HUES6 (cell line): ENCODE measurements at regions not wholly inside any gene's neighbourhood (a gene's known extent, or its start where the extent isn't known, plus 50 kb on each side); places are given as distances from the start of the nearest gene placed in this dataset.
"Not testable (repeated sequence)": the region's sequence is repeated elsewhere in the genome, so short reads cannot be mapped to it uniquely, and the experiment has no call there.

Experiments
- H3K27ac ChIP-seq: 2 replicates; pipeline ENCODE4 v1.7.0; 2013; ENCODE audit warnings: low read depth, mild to moderate bottlenecking, low read length, inconsistent platforms
- H3K27me3 ChIP-seq: 2 replicates; pipeline ENCODE4 v1.6.1; 2013; ENCODE audit warnings: low read length; ENCODE audit not compliant: control insufficient read depth, insufficient read depth
- H3K36me3 ChIP-seq: 2 replicates; pipeline ENCODE4 v1.6.1; 2013; ENCODE audit warnings: low read length; ENCODE audit not compliant: control insufficient read depth, insufficient read depth
- H3K4me1 ChIP-seq: 2 replicates; pipeline ENCODE4 v1.6.1; 2013; ENCODE audit warnings: low read length; ENCODE audit not compliant: control insufficient read depth, insufficient read depth
- H3K4me3 ChIP-seq: 2 replicates; pipeline ENCODE4 v1.5.1; 2013; ENCODE audit warnings: low read depth, low read length
- H3K9ac ChIP-seq: one replicate; pipeline ENCODE4 v1.6.1; 2013; ENCODE audit warnings: mild to moderate bottlenecking, low read length
- H3K9me3 ChIP-seq: 2 replicates; pipeline ENCODE4 v1.6.1; 2013; ENCODE audit warnings: low read depth, low read length; ENCODE audit not compliant: control insufficient read depth, insufficient read depth

DNA sequence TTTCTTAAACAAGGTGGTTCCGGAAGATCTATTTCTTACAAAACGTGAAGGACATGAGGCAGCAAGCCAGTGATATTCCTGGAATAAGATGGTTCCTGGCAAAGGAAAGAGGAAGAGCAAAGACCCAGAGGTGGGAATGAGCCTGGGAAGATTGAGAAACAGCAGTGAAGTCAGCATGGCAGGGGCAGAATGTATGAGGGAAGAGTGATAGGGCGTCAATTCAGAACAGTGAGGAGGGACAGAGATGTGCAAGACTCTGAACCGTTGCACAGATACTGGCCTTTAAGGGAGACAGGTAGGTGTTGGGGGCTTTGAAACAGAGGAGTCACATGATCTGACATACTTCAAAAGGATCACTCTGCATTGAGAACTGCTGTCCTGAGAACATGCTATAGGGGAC lies 338.3 kb downstream of the CBLN4 start:
- Histone ChIP-seq H3K9ac (no peak overlapping the region), H3K27ac (no peak overlapping the region), H3K4me3 (no peak overlapping the region), H3K36me3 (no peaks in the 10 kb centered on the region), H3K9me3 (no peaks in the 10 kb centered on the region), H3K4me1 (peaks cover 3% of the 10 kb centered on the region; the same call in 1 of the 2 replicates), H3K27me3 (no peaks in the 10 kb centered on the region)

GRCh38 chr20:55656231-55656775 lies 349.0 kb downstream of the CBLN4 start:
- Histone ChIP-seq H3K27ac (no peak overlapping the region), H3K9ac (no peak overlapping the region), H3K4me1 (peaks cover 4% of the 10 kb centered on the region; the same call in 1 of the 2 replicates), H3K4me3 (no peak overlapping the region), H3K27me3 (no peaks in the 10 kb centered on the region), H3K36me3 (no peaks in the 10 kb centered on the region), H3K9me3 (no peaks in the 10 kb centered on the region)

GRCh38 chr20:55650657-55651360 lies 354.5 kb downstream of the CBLN4 start:
- Histone ChIP-seq H3K27me3 (no peaks in the 10 kb centered on the region), H3K36me3 (no peaks in the 10 kb centered on the region), H3K27ac (no peak overlapping the region), H3K9me3 (peaks cover 5% of the 10 kb centered on the region), H3K4me3 (no peak overlapping the region), H3K9ac (no peak overlapping the region), H3K4me1 (peaks cover under 1% of the 10 kb centered on the region; the same call in 1 of the 2 replicates)

DNA sequence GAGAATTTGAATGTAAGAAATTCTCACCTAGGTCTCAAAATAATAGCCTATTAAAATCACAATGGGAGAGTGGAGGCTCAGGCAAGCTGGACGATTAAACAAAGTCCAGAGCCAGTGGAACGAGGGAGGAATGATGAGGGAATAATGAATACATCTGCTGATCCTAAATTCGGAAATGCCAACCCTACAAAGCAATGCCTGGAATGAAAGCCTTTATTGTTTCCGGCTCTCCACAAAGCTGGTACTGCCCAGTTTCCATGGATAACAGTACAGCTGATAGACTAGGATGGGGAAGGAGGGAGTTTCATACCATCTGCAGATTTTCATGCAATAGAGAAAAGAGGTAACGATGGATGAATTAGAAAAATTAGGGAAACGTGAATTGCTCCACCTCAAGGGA lies 356.1 kb downstream of the CBLN4 start:
- no peaks in the 10 kb centered on the region for H3K4me1 ChIP-seq
- H3K36me3 ChIP-seq, result no peaks in the 10 kb centered on the region
- no peak overlapping the region for H3K9ac ChIP-seq
- peaks cover 5% of the 10 kb centered on the region for H3K9me3 ChIP-seq
- no peaks in the 10 kb centered on the region for H3K27me3 ChIP-seq
- no peak overlapping the region for H3K27ac ChIP-seq
- H3K4me3 ChIP-seq, result no peak overlapping the region

DNA sequence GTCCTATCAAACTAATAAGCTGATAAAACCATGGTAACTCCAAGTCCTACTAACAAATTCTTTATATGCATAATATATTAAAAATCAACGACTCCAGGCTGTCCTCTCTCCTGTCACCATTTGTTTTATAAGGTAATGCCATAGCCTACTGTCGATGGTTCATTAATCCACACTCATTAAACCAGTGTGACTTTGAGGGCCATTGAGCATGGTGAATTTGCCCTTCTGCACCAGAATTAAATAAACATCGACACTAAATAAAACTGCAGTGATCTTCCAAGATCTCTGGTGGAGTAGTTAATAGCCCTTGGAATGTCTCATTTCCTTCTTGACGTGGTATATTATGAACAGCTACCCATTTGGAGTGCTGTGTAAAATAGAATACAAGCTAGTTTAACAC lies 358.5 kb downstream of the CBLN4 start:
- no peaks in the 10 kb centered on the region for H3K36me3 ChIP-seq
- no peak overlapping the region for H3K27ac ChIP-seq
- no peaks in the 10 kb centered on the region for H3K4me1 ChIP-seq
- no peak overlapping the region for H3K9ac ChIP-seq
- H3K4me3 ChIP-seq, result no peak overlapping the region
- no peaks in the 10 kb centered on the region for H3K27me3 ChIP-seq
- peaks cover 5% of the 10 kb centered on the region for H3K9me3 ChIP-seq

DNA sequence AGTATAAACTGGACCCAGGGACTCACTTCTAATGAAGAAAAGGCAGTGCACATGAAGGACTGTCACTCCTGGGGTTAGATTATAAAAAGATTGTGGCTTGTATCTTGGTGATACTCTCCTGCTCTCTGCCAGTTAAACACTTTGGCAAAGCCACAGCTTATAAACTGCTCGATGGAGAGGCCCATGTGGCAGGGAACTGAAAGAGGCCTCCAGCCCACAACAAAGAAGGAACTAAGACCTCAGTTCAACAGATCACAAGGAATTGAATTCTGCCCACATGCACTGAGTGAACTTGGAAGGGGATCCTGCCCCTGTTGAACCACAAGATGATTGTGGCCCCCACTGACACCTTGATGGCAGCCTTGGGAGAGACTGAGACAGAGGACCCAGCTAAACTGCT lies 363.8 kb downstream of the CBLN4 start:
- Histone ChIP-seq H3K27me3 (no peaks in the 10 kb centered on the region), H3K9ac (no peak overlapping the region), H3K9me3 (no peaks in the 10 kb centered on the region), H3K4me1 (no peaks in the 10 kb centered on the region), H3K27ac (no peak overlapping the region), H3K36me3 (no peaks in the 10 kb centered on the region), H3K4me3 (no peak overlapping the region)

GRCh38 chr20:55635870-55636269 lies 369.4 kb downstream of the CBLN4 start:
- H3K9me3 ChIP-seq, result peaks cover 4% of the 10 kb centered on the region; the same call in 1 of the 2 replicates
- H3K27me3 ChIP-seq, result no peaks in the 10 kb centered on the region
- no peak overlapping the region for H3K4me3 ChIP-seq
- H3K4me1 ChIP-seq, result peaks cover 14% of the 10 kb centered on the region
- no peaks in the 10 kb centered on the region for H3K36me3 ChIP-seq
- no peak overlapping the region for H3K9ac ChIP-seq
- no peak overlapping the region for H3K27ac ChIP-seq

DNA sequence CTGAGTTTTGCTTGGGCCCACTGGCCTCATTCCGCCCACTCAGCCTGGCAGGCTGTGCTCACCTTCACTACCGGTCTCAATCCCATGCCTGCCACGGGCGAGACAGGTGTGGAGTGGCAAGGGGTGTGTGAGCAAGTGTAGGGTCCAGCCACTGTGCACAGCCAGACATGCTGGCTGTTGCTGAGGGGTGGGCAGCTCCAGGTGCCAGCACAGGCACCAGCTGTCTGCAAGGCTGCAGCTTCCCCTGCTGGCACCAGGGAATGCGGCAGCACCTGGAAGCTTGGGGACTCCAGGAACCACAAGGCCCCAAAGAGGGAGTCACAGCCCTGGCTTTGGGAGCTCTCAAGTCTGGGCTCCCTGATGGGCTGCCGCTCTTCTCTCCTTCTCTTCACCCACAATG lies 372.7 kb downstream of the CBLN4 start:
- Histone ChIP-seq H3K9me3 (peaks cover 4% of the 10 kb centered on the region; the same call in 1 of the 2 replicates), H3K27me3 (no peaks in the 10 kb centered on the region), H3K4me3 (no peak overlapping the region), H3K9ac (no peak overlapping the region), H3K36me3 (no peaks in the 10 kb centered on the region), H3K27ac (peak overlapping the region; percentile 43; the same call in 1 of the 2 replicates), H3K4me1 (peaks cover 14% of the 10 kb centered on the region)

- H3K9me3 ChIP-seq, H3K36me3 ChIP-seq, H3K27ac ChIP-seq, H3K27me3 ChIP-seq, H3K9ac ChIP-seq, H3K4me3 ChIP-seq: not testable (repeated sequence)
- H3K4me1 ChIP-seq, result peaks cover 14% of the 10 kb centered on the region
Observed at GRCh38 chr20:55629143-55629542, 376.2 kb downstream of the CBLN4 start.

GRCh38 chr20:55626716-55627115 lies 378.6 kb downstream of the CBLN4 start:
- H3K27ac ChIP-seq, result no peak overlapping the region
- no peaks in the 10 kb centered on the region for H3K36me3 ChIP-seq
- no peaks in the 10 kb centered on the region for H3K9me3 ChIP-seq
- peaks cover 5% of the 10 kb centered on the region; the same call in 1 of the 2 replicates for H3K4me1 ChIP-seq
- H3K4me3 ChIP-seq, result no peak overlapping the region
- no peaks in the 10 kb centered on the region for H3K27me3 ChIP-seq
- H3K9ac ChIP-seq, result no peak overlapping the region

- no peaks in the 10 kb centered on the region for H3K36me3 ChIP-seq
- no peaks in the 10 kb centered on the region for H3K27me3 ChIP-seq
- no peak overlapping the region for H3K27ac ChIP-seq
- H3K4me3 ChIP-seq, result no peak overlapping the region
- no peaks in the 10 kb centered on the region for H3K9me3 ChIP-seq
- no peak overlapping the region for H3K9ac ChIP-seq
- no peaks in the 10 kb centered on the region for H3K4me1 ChIP-seq
Observed at GRCh38 chr20:55616367-55616766, 389.0 kb downstream of the CBLN4 start.
